Astrocyte (in vitro differentiated cells and primary cell): ENCODE measurements at regions not wholly inside any gene's neighbourhood (a gene's known extent, or its start where the extent isn't known, plus 50 kb on each side); places are given as distances from the start of the nearest gene placed in this dataset.

ENCODE experiments used
- CTCF ChIP-seq: IDR thresholded peaks from 2 replicates; pipeline ENCODE4 v1.5.1; 2011; ENCODE audit warnings: low read depth, mild to moderate bottlenecking, inconsistent platforms, low read length, moderate library complexity; ENCODE audit not compliant: insufficient read depth
- EZH2 ChIP-seq: IDR thresholded peaks from 2 replicates; pipeline ENCODE4 v1.6.1; 2012; ENCODE audit warnings: mild to moderate bottlenecking, low read length, inconsistent platforms; ENCODE audit not compliant: insufficient read depth

GRCh38 chr10:44439958-44440244 is 55.0 kb upstream of the CXCL12 start:
- TF ChIP-seq CTCF (no peak), EZH2 (no peak)
